Stomach (tissue), 8 donors: ENCODE measurements at regions not wholly inside any gene's neighbourhood (a gene's known extent, or its start where the extent isn't known, plus 50 kb on each side); places are given as distances from the start of the nearest gene placed in this dataset.

ENCODE experiments used
- DNase-seq, 2 donors: peaks; one replicate each; pipeline versions ENCODE4 v3.0.0 to v3.0.0-alpha.2; 2013 to 2019
- H3K27ac ChIP-seq, 5 donors: fragments of 200-600 bp in 4 of 5; sonication (generic) in 4 of 5; one replicate each; pipeline ENCODE4 v1.5.1; 2013 to 2019; ENCODE audit warnings: mild to moderate bottlenecking in 1 of 5, moderate library complexity in 1 of 5
- H3K27me3 ChIP-seq, 3 donors: fragments of 200-600 bp; sonication (generic); one replicate each; pipeline ENCODE4 v1.5.1; 2017 to 2019; ENCODE audit warnings: mixed run types in 1 of 3
- H3K36me3 ChIP-seq, 4 donors: fragments of 200-600 bp; sonication (generic); 1 replicate in 3 of 4; 2 replicates in 1 of 4; pipeline ENCODE4 v1.5.1; 2016 to 2019
- H3K4me1 ChIP-seq, 4 donors: fragments of 200-600 bp; sonication (generic); one replicate each; pipeline ENCODE4 v1.5.1; 2016 to 2019
- H3K4me3 ChIP-seq, 4 donors: fragments of 200-600 bp; sonication (generic) in 3 of 4; one replicate each; pipeline ENCODE4 v1.5.1; 2016 to 2019; ENCODE audit warnings: mild to moderate bottlenecking in 1 of 4
- H3K9me3 ChIP-seq, 4 donors: fragments of 200-600 bp; sonication (generic); one replicate each; pipeline ENCODE4 v1.5.1; 2016 to 2019
- EP300 ChIP-seq: sonication (generic); formaldehyde crosslinking; IDR thresholded peaks from one replicate; pipeline ENCODE4 v1.6.1; 2017; ENCODE audit warnings: antibody characterized with exemption
- POLR2A ChIP-seq, 4 donors: fragments of 450-650 bp; IDR thresholded peaks; one replicate each; pipeline ENCODE4 v1.6.1; 2016; ENCODE audit warnings: antibody characterized with exemption in 4 of 4, control low read depth in 2 of 4, mild to moderate bottlenecking in 1 of 4, moderate library complexity in 1 of 4
- POLR2AphosphoS5 ChIP-seq, 3 donors: sonication (generic); formaldehyde crosslinking; IDR thresholded peaks; one replicate each; pipeline ENCODE4 v1.6.1; 2016; ENCODE audit warnings: antibody characterized with exemption in 3 of 3
- WGBS, 5 donors: extraction: QIAGEN DNeasy Blood & Tissue Kit in 3 of 5; methylation state at CpG; one replicate each; pipeline versions ENCODE4 v1.1.5 to v1.1.7; 2013 to 2018; 5-methylcytosine and 5-hydroxymethylcytosine counted together
- intact Hi-C: fragments of 100-400 bp; cut with DNase I; formaldehyde crosslinking; loops from one replicate; pipeline ENCODE4 v1.15.1; 2023; ENCODE audit warnings: low total_unique reads
- TF ChIP-seq, protein P1 (sequence below), 7 experiments: fragments of 450-650 bp in 4 of 7; fragments of 200-600 bp in 3 of 7; sonication (generic) in 3 of 7; IDR thresholded peaks; one replicate each; pipeline ENCODE4 v1.5.1; 2016 to 2019; ENCODE audit warnings: antibody characterized with exemption in 7 of 7, control low read depth in 2 of 7, mild to moderate bottlenecking in 1 of 7
- donor health status: healthy with polysubstance abuse.
- donor health status: Bipolar disorder and iron deficiency.
- donor health status: healthy.

DNA sequence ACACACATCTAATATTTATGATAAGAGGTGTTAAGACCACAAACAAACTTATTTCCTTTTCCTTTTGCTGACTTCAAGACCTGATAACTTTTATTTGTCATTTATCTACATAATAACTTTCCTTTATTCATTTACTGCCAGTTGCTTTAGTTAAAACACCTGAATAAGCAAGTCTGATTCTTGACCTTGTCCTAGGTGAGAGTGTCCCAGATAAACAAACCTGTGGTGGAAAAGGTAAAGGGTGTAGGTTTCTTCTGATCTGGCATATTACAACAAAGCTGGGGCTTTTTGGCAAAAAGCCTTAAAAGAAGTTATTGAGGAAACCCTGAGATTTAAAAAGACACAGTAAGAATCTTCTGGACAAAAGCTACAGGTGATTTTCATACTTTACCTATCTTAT lies 191.5 kb downstream of the ZBBX start:
- Histone ChIP-seq H3K27me3 (no peaks in the 10 kb centered on the region), H3K4me3 (no peak overlapping the region), H3K27ac (no peak overlapping the region), H3K36me3 (no peaks in the 10 kb centered on the region), H3K4me1 (no peaks in the 10 kb centered on the region), H3K9me3 (peaks cover 0 to 12% (median 5%) of the 10 kb centered on the region in 4 donors)
- no peak for DNase-seq
- TF ChIP-seq POLR2AphosphoS5 (IDR thresholded peaks at IDR 0.05) (no peak), EP300 (no peak)
- intact Hi-C loops = no loop called here

DNA sequence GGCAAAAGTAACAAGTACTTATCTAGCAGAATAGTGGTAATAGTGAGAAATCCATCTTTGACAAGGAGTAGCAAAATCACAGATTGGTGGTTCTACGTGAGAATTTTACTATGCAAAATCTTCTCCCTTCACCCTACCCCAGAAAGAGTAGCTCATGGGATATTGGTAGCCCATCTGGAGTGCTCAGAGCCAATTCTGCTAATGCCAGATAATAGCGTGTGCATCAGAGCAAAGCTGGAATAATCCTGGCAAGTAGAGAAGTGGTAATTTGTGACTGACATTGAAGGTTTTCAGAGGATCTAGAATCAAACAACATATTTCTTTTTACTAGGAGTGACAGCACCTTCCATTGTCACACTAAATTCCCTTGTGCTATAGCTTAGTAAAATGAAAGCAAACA lies 192.9 kb downstream of the ZBBX start:
- H3K27ac ChIP-seq = no peak overlapping the region
- TF ChIP-seq EP300 = no peak
- TF ChIP-seq POLR2AphosphoS5 (IDR thresholded peaks at IDR 0.05) = no peak
- no peaks in the 10 kb centered on the region for H3K36me3 ChIP-seq
- H3K9me3 ChIP-seq = no peaks in the 10 kb centered on the region
- DNase-seq = no peak
- H3K27me3 ChIP-seq = no peaks in the 10 kb centered on the region
- intact Hi-C loops = no loop called here
- H3K4me1 ChIP-seq = no peaks in the 10 kb centered on the region
- 77 to 89% (median 79%) methylated on average over 2 of the region's 2 CpGs for WGBS, 5 donors
- no peak overlapping the region for H3K4me3 ChIP-seq

DNA sequence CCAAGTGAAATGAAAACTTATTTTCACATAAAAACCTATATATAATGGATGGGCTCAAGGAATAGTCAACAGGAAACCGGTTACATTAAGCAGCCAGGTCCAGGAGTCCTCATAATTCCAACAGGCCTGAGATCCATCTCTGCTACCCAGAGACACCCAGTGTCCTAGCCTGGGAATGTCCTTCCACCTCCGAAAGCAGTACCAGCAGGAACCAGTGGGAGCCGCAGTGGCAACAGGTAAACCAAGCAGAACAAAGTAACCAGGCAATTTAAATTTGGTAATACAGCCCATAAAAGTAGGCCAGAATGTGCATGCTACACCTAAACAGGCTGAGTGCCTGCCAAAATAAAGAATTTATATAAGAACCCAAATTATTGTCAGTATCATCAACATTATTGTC lies 195.6 kb downstream of the ZBBX start:
- no peaks in the 10 kb centered on the region for H3K27me3 ChIP-seq
- H3K4me1 ChIP-seq = no peaks in the 10 kb centered on the region
- 66 to 85% (median 73%) methylated on average over 3 of the region's 3 CpGs for WGBS, 5 donors
- no peaks in the 10 kb centered on the region for H3K9me3 ChIP-seq
- intact Hi-C loops = no loop called here
- no peaks in the 10 kb centered on the region for H3K36me3 ChIP-seq
- DNase-seq = no peak
- H3K4me3 ChIP-seq = no peak overlapping the region
- H3K27ac ChIP-seq = no peak overlapping the region
- TF ChIP-seq, protein P1, sequence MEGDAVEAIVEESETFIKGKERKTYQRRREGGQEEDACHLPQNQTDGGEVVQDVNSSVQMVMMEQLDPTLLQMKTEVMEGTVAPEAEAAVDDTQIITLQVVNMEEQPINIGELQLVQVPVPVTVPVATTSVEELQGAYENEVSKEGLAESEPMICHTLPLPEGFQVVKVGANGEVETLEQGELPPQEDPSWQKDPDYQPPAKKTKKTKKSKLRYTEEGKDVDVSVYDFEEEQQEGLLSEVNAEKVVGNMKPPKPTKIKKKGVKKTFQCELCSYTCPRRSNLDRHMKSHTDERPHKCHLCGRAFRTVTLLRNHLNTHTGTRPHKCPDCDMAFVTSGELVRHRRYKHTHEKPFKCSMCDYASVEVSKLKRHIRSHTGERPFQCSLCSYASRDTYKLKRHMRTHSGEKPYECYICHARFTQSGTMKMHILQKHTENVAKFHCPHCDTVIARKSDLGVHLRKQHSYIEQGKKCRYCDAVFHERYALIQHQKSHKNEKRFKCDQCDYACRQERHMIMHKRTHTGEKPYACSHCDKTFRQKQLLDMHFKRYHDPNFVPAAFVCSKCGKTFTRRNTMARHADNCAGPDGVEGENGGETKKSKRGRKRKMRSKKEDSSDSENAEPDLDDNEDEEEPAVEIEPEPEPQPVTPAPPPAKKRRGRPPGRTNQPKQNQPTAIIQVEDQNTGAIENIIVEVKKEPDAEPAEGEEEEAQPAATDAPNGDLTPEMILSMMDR (IDR thresholded peaks at IDR 0.05) = no peak
- TF ChIP-seq POLR2AphosphoS5 (IDR thresholded peaks at IDR 0.05) (no peak), POLR2A (IDR thresholded peaks at IDR 0.05) (no peak), EP300 (no peak)

DNA sequence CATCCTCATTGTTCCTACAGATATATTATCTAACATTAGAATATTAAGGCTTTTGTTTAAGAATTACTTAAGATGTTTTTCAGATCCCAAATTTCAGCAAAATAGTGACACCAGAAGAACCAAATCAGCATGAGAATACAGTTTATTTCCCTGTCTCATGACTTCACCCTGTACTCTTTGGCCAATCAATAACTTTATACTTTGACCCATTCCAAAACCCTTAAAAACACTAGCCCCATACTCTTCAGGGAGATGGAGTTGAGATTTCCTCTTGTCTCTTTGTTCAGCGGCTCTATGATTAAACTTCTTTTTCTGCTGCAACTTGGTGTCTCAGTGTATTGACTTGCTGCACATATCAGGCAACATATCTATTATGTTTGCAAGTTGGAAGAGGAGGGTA lies 207.7 kb downstream of the ZBBX start:
- peaks cover 0 to 2% (median 0%) of the 10 kb centered on the region in 4 donors for H3K4me1 ChIP-seq
- intact Hi-C loops = no loop called here

DNA sequence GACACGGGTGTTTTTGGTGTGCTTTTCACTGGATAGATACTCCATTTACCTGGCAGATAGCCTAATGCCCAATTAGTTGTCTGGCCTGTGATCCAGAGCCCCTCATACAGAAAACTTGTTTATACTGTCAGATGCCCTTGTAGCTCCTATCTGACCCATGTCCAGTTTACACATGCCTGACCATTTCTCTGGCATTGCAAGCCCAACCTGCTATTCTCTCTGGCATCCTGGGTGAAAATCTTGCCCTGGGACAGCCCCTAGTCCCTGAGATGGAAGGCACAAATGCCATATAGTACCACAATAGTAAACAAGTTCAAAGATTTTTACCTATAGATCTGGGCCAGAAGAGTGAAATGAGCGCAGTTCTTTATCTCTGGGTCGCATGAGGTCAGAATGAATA lies 212.6 kb downstream of the ZBBX start:
- Histone ChIP-seq H3K36me3 (no peaks in the 10 kb centered on the region), H3K4me1 (peaks cover 0 to 14% (median 0%) of the 10 kb centered on the region in 4 donors), H3K27me3 (no peaks in the 10 kb centered on the region), H3K27ac (no peak overlapping the region), H3K4me3 (no peak overlapping the region), H3K9me3 (no peaks in the 10 kb centered on the region)
- TF ChIP-seq EP300 = no peak
- TF ChIP-seq POLR2AphosphoS5 (IDR thresholded peaks at IDR 0.05) = no peak
- TF ChIP-seq, protein P1 (IDR thresholded peaks at IDR 0.05) = no peak
- intact Hi-C loops = no loop called here
- WGBS, 5 donors = 40 to 62% (median 43%) methylated on average over 3 of the region's 3 CpGs
- DNase-seq = no peak

More for the DNA sequence above, 207.7 kb downstream of the ZBBX start:
- DNase-seq = no peak
- no peak overlapping the region for H3K4me3 ChIP-seq
- H3K27ac ChIP-seq = no peak overlapping the region
- no peak for TF ChIP-seq POLR2AphosphoS5 (IDR thresholded peaks at IDR 0.05)
- TF ChIP-seq EP300 = no peak
- TF ChIP-seq POLR2A (IDR thresholded peaks at IDR 0.05) = no peak
- TF ChIP-seq, protein P1 (IDR thresholded peaks at IDR 0.05) = no peak
- no peaks in the 10 kb centered on the region for H3K27me3 ChIP-seq
- 73 to 88% (median 85%) methylated on average over 1 of the region's 1 CpG for WGBS, 5 donors
- H3K36me3 ChIP-seq = no peaks in the 10 kb centered on the region
- H3K9me3 ChIP-seq = peaks cover 0 to 21% (median 12%) of the 10 kb centered on the region in 4 donors
